GM23248 (cell line): ENCODE measurements at regions not wholly inside any gene's neighbourhood (a gene's known extent, or its start where the extent isn't known, plus 50 kb on each side); places are given as distances from the start of the nearest gene placed in this dataset.

Source experiments
- DNase-seq: peaks from one replicate; pipeline ENCODE4 v3.0.0-alpha.2; 2015
- H2AFZ ChIP-seq: fragments of 200-600 bp; sonication (generic); 2 replicates; pipeline ENCODE4 v1.6.1; 2016; ENCODE audit warnings: antibody characterized with exemption
- H3F3A ChIP-seq: fragments of 200-600 bp; sonication (generic); 2 replicates; pipeline ENCODE4 v1.6.1; 2016; ENCODE audit warnings: mild to moderate bottlenecking, antibody characterized with exemption, mixed run types; ENCODE audit not compliant: insufficient read depth
- H3K27ac ChIP-seq: fragments of 200-600 bp; sonication (generic); 2 replicates; pipeline ENCODE4 v1.5.1; 2016; ENCODE audit warnings: mild to moderate bottlenecking
- H3K27me3 ChIP-seq: fragments of 200-600 bp; sonication (generic); replicated peaks from 2 replicates; pipeline ENCODE4 v1.6.1; 2016; ENCODE audit warnings: mild to moderate bottlenecking; ENCODE audit not compliant: insufficient read depth
- H3K36me3 ChIP-seq: fragments of 200-600 bp; sonication (generic); 2 replicates; pipeline ENCODE4 v1.6.1; 2016; ENCODE audit warnings: low read depth, mild to moderate bottlenecking
- H3K4me1 ChIP-seq: fragments of 200-600 bp; sonication (generic); 2 replicates; pipeline ENCODE4 v1.6.1; 2016; ENCODE audit warnings: mild to moderate bottlenecking; ENCODE audit not compliant: insufficient read depth
- H3K4me2 ChIP-seq: fragments of 200-600 bp; sonication (generic); one replicate; pipeline ENCODE4 v1.6.1; 2016; ENCODE audit warnings: mild to moderate bottlenecking; ENCODE audit not compliant: unreplicated experiment
- H3K4me3 ChIP-seq: fragments of 200-600 bp; sonication (generic); 2 replicates; pipeline ENCODE4 v1.5.1; 2016; ENCODE audit warnings: mild to moderate bottlenecking
- H3K79me2 ChIP-seq: fragments of 200-600 bp; sonication (generic); 2 replicates; pipeline ENCODE4 v1.6.1; 2016; ENCODE audit warnings: mild to moderate bottlenecking; ENCODE audit not compliant: insufficient read depth
- H3K9ac ChIP-seq: fragments of 200-600 bp; sonication (generic); 2 replicates; pipeline ENCODE4 v1.6.1; 2016; ENCODE audit warnings: mild to moderate bottlenecking
- H3K9me2 ChIP-seq: fragments of 200-600 bp; sonication (generic); 2 replicates; pipeline ENCODE4 v1.6.1; 2016; ENCODE audit warnings: mixed run types, mild to moderate bottlenecking, moderate library complexity; ENCODE audit not compliant: insufficient read depth
- H3K9me3 ChIP-seq: fragments of 200-600 bp; sonication (generic); one replicate; pipeline ENCODE4 v1.6.1; 2017; ENCODE audit warnings: low read depth
- H4K20me1 ChIP-seq: fragments of 200-600 bp; sonication (generic); 2 replicates; pipeline ENCODE4 v1.6.0; 2016; ENCODE audit not compliant: insufficient read depth
- EZH2 ChIP-seq: fragments of 200-600 bp; sonication (generic); IDR thresholded peaks from 2 replicates; pipeline ENCODE4 v1.6.1; 2018; ENCODE audit warnings: antibody characterized with exemption, mild to moderate bottlenecking; ENCODE audit not compliant: insufficient read depth, poor library complexity, severe bottlenecking
- EZH2phosphoT487 ChIP-seq: fragments of 200-600 bp; sonication (generic); IDR thresholded peaks from 2 replicates; pipeline ENCODE4 v1.6.1; 2018; ENCODE audit warnings: antibody characterized with exemption, moderate library complexity, mild to moderate bottlenecking, low read depth; ENCODE audit not compliant: insufficient read depth
- WGBS, 2 experiments: methylation state at CpG; one replicate each; pipeline ENCODE4 v1.1.6; 2015 to 2017; ENCODE audit warnings: low lambda C conversion rate in 2 of 2, low coverage in 1 of 2; ENCODE audit errors: missing lambda C conversion rate in 2 of 2; 5-methylcytosine and 5-hydroxymethylcytosine counted together
- in situ Hi-C: fragments of 300-500 bp; cut with MboI; formaldehyde crosslinking; loops from 2 replicates; pipeline ENCODE4 v1.15.0; 2020

- Histone ChIP-seq H3K9me2 (no peaks in the 10 kb centered on the region), H3K9me3 (no peaks in the 10 kb centered on the region), H3K9ac (no peak overlapping the region), H3K36me3 (no peaks in the 10 kb centered on the region), H4K20me1 (no peaks in the 10 kb centered on the region), H2AFZ (no peak overlapping the region), H3K79me2 (no peaks in the 10 kb centered on the region), H3K27ac (no peak overlapping the region), H3K27me3 (no peaks in the 10 kb centered on the region), H3K4me3 (no peak overlapping the region), H3K4me2 (no peak overlapping the region), H3K4me1 (peaks cover 11% of the 10 kb centered on the region), H3F3A (peaks cover 3% of the 10 kb centered on the region; the same call in 1 of the 2 replicates)
- in situ Hi-C loops: no loop called here
- 92 to 95% methylated on average over 4 of the region's 4 CpGs for WGBS, 2 experiments
- no peak for DNase-seq
- TF ChIP-seq EZH2 (no peak), EZH2phosphoT487 (no peak)
Observed at GRCh38 chr20:50328996-50329898, 138.6 kb downstream of the CEBPB start.

DNA sequence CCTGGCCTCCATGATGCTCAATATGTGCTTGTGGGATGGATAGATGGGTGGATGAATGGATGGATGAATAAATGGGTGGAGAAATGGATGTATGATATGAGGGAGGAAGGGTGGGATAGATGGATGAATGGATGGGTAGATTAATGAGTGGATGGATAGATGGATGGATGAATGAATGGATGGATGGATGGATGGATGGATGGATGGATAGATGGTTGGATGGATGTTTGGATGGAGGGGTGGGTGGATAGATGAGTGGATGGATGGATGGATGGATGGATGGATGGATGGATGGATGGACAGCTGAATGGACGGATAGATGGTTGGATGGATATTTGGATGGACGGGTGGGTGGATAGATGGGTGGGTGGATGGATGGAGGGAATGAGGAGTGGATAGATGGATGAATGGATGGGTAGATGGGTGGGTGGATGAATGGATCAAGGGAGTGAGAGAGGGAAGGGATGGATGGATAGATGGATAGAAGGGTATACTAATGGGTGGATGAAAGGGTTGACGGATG, 139.4 kb downstream of the CEBPB start:
- in situ Hi-C loops: no loop called here
- 88 to 93% methylated on average over 2 to 3 of the region's 3 CpGs for WGBS, 2 experiments
- peaks cover 19% of the 10 kb centered on the region for H3K4me1 ChIP-seq
- H3K79me2 ChIP-seq: no peaks in the 10 kb centered on the region
- H3K4me3 ChIP-seq: no peak overlapping the region
- TF ChIP-seq EZH2 (no peak), EZH2phosphoT487 (no peak)
- H3K27me3 ChIP-seq: no peaks in the 10 kb centered on the region
- peaks cover 8% of the 10 kb centered on the region; the same call in 1 of the 2 replicates for H3F3A ChIP-seq
- H2AFZ ChIP-seq: no peak overlapping the region
- no peak overlapping the region for H3K4me2 ChIP-seq
- H3K9ac ChIP-seq: no peak overlapping the region
- H4K20me1 ChIP-seq: no peaks in the 10 kb centered on the region
- no peaks in the 10 kb centered on the region for H3K36me3 ChIP-seq
- no peak for DNase-seq
- no peak overlapping the region for H3K27ac ChIP-seq
- no peaks in the 10 kb centered on the region for H3K9me3 ChIP-seq
- H3K9me2 ChIP-seq: no peaks in the 10 kb centered on the region

DNA sequence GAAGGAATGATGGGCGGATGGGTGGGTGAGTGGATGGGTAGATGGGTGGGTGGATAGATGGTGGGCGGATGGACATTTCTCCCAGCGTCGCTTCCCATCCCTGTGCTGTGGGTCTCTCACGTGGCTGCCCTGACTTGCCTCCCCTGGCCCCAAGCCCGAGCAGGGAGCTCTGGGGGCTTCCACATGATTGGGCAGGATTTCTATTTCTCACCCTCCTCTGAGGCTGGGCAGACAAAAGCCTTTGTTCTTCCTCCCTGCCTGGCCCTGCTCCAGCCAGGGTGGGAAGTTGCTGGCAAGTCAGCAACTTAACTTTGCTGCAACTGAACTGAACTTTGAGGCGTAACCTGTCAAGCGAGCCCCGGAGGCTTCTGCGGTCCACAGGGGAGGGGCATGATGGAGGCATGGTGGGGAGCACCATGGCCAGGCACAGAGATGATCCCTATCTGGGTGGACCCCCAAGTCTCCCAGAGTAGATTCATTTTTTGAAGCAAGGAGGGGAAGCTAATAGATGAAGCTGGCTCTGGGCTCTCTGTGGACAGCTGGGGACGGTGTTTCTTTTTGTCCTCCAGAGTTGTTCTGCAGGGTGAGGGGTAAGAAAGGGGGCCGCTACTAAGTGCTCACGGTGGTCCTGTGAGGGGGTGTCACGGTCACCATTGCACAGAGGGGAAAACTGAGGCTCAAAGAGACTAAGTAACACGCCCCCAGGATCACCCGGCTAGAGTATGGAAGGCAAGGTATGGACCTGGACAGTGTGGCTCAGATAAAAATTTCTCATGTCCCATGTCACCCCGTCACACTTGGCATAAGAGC, 140.1 kb downstream of the CEBPB start:
- no peak for DNase-seq
- no peaks in the 10 kb centered on the region for H3K79me2 ChIP-seq
- no peaks in the 10 kb centered on the region for H3K9me3 ChIP-seq
- H3K4me1 ChIP-seq: peaks cover 26% of the 10 kb centered on the region
- H3F3A ChIP-seq: peaks cover 11% of the 10 kb centered on the region; the same call in 1 of the 2 replicates
- no peaks in the 10 kb centered on the region for H3K9me2 ChIP-seq
- no peaks in the 10 kb centered on the region for H3K27me3 ChIP-seq
- 85 to 90% methylated on average over 16 to 17 of the region's 17 CpGs for WGBS, 2 experiments
- no peak overlapping the region for H2AFZ ChIP-seq
- no peak overlapping the region for H3K27ac ChIP-seq
- TF ChIP-seq EZH2phosphoT487 (no peak), EZH2 (no peak)
- in situ Hi-C loops: no loop called here
- no peak overlapping the region for H3K4me3 ChIP-seq
- H3K4me2 ChIP-seq: no peak overlapping the region
- no peaks in the 10 kb centered on the region for H4K20me1 ChIP-seq
- H3K9ac ChIP-seq: no peak overlapping the region
- H3K36me3 ChIP-seq: no peaks in the 10 kb centered on the region

- no peaks in the 10 kb centered on the region for H3K79me2 ChIP-seq
- no peak overlapping the region for H3K9ac ChIP-seq
- no peak overlapping the region for H3K27ac ChIP-seq
- no peaks in the 10 kb centered on the region for H3K27me3 ChIP-seq
- in situ Hi-C loops: no loop called here
- H2AFZ ChIP-seq: no peak overlapping the region
- H3K4me3 ChIP-seq: no peak overlapping the region
- no peak for DNase-seq
- H3K9me2 ChIP-seq: no peaks in the 10 kb centered on the region
- peaks cover 36% of the 10 kb centered on the region for H3K4me1 ChIP-seq
- no peak overlapping the region for H3K4me2 ChIP-seq
- 98 to 99% methylated on average over 10 of the region's 10 CpGs for WGBS, 2 experiments
- H3F3A ChIP-seq: peaks cover 21% of the 10 kb centered on the region
- no peak for TF ChIP-seq EZH2
- TF ChIP-seq EZH2phosphoT487: no peak
- H3K9me3 ChIP-seq: no peaks in the 10 kb centered on the region
- no peaks in the 10 kb centered on the region for H4K20me1 ChIP-seq
- H3K36me3 ChIP-seq: no peaks in the 10 kb centered on the region
Observed at GRCh38 chr20:50331469-50332363, 141.1 kb downstream of the CEBPB start.
